Suprapubic skin (tissue), 4 donors: ENCODE measurements at regions not wholly inside any gene's neighbourhood (a gene's known extent, or its start where the extent isn't known, plus 50 kb on each side); places are given as distances from the start of the nearest gene placed in this dataset.

Experiments used
- DNase-seq, 2 donors: peaks; one replicate each; pipeline ENCODE4 v3.0.0-alpha.2; 2019; ENCODE audit warnings: low spot score in 2 of 2
- H3K27ac ChIP-seq: fragments of 200-600 bp; sonication (generic); one replicate; pipeline ENCODE4 v1.5.1; 2019
- H3K27me3 ChIP-seq: fragments of 200-600 bp; sonication (generic); one replicate; pipeline ENCODE4 v1.5.1; 2019
- H3K36me3 ChIP-seq: fragments of 200-600 bp; sonication (generic); one replicate; pipeline ENCODE4 v1.5.1; 2019
- H3K4me1 ChIP-seq: fragments of 200-600 bp; sonication (generic); one replicate; pipeline ENCODE4 v1.5.1; 2019
- H3K4me3 ChIP-seq: fragments of 200-600 bp; sonication (generic); one replicate; pipeline ENCODE4 v1.5.1; 2019; ENCODE audit warnings: mild to moderate bottlenecking
- H3K9me3 ChIP-seq: fragments of 200-600 bp; sonication (generic); one replicate; pipeline ENCODE4 v1.5.1; 2019
- EP300 ChIP-seq: sonication (generic); formaldehyde crosslinking; IDR thresholded peaks from one replicate; pipeline ENCODE4 v1.6.1; 2017; ENCODE audit warnings: antibody characterized with exemption
- POLR2A ChIP-seq, 2 donors: fragments of 450-650 bp; IDR thresholded peaks; one replicate each; pipeline ENCODE4 v1.6.1; 2017; ENCODE audit warnings: antibody characterized with exemption in 2 of 2, mild to moderate bottlenecking in 2 of 2, moderate library complexity in 2 of 2
- POLR2AphosphoS5 ChIP-seq, 3 donors: sonication (generic); formaldehyde crosslinking; IDR thresholded peaks; one replicate each; pipeline ENCODE4 v1.6.1; 2017; ENCODE audit warnings: antibody characterized with exemption in 3 of 3
- WGBS: methylation state at CpG from one replicate; pipeline ENCODE4 v1.1.5; 2018; 5-methylcytosine and 5-hydroxymethylcytosine counted together
- TF ChIP-seq, protein P1 (sequence below), 2 donors: fragments of 200-600 bp in 1 of 2; fragments of 450-650 bp in 1 of 2; sonication (generic) in 1 of 2; IDR thresholded peaks; one replicate each; pipeline ENCODE4 v1.5.1; 2016 to 2019; ENCODE audit warnings: antibody characterized with exemption in 2 of 2, mild to moderate bottlenecking in 1 of 2, moderate library complexity in 1 of 2

DNA sequence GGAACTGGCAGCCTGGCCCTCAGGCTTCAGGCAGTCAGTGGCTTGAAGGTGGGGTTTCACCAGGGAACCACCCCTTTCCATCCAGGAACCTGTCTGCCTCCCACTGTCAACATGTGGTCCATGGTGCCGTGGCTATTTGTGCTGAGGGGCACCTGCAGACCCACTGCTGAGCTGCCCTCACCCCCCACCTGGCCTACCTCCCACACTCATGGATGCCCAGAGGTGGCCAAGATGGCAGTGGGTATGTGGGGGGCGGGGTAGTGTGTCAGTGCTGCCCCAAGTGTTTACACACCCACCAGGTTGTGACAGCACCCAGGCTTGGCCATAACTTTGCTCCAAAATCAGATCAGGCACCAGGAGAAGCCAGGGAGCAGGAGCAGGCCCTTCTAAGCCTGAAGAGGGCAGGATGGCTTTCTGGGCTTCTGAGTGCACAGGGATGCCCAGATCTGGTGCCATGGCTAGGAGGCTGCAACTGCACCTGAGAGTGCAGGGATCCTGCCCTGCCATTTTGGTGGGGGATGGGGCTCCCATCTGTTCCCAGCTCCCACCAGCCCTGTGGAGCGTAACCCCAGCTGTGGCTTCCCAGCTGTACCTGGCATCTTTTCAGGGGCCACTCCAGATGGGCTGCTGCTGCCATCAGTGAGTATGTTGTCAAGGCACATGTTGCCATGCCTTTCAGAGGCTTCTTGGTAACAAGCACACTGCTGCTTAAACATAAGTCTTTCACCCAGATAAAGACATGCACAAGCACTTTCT, 263.9 kb downstream of the LRIG3 start:
- Histone ChIP-seq H3K36me3 (no peaks in the 10 kb centered on the region), H3K4me1 (no peaks in the 10 kb centered on the region), H3K27me3 (no peaks in the 10 kb centered on the region), H3K27ac (no peak overlapping the region), H3K4me3 (no peak overlapping the region), H3K9me3 (no peaks in the 10 kb centered on the region)
- TF ChIP-seq POLR2AphosphoS5 (IDR thresholded peaks at IDR 0.05) = no peak
- no peak for TF ChIP-seq POLR2A (IDR thresholded peaks at IDR 0.05)
- TF ChIP-seq, protein P1, sequence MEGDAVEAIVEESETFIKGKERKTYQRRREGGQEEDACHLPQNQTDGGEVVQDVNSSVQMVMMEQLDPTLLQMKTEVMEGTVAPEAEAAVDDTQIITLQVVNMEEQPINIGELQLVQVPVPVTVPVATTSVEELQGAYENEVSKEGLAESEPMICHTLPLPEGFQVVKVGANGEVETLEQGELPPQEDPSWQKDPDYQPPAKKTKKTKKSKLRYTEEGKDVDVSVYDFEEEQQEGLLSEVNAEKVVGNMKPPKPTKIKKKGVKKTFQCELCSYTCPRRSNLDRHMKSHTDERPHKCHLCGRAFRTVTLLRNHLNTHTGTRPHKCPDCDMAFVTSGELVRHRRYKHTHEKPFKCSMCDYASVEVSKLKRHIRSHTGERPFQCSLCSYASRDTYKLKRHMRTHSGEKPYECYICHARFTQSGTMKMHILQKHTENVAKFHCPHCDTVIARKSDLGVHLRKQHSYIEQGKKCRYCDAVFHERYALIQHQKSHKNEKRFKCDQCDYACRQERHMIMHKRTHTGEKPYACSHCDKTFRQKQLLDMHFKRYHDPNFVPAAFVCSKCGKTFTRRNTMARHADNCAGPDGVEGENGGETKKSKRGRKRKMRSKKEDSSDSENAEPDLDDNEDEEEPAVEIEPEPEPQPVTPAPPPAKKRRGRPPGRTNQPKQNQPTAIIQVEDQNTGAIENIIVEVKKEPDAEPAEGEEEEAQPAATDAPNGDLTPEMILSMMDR (IDR thresholded peaks at IDR 0.05) = no peak
- TF ChIP-seq EP300 = no peak
- DNase-seq = no peak
- 93% methylated on average over 3 of the region's 3 CpGs for WGBS

DNA sequence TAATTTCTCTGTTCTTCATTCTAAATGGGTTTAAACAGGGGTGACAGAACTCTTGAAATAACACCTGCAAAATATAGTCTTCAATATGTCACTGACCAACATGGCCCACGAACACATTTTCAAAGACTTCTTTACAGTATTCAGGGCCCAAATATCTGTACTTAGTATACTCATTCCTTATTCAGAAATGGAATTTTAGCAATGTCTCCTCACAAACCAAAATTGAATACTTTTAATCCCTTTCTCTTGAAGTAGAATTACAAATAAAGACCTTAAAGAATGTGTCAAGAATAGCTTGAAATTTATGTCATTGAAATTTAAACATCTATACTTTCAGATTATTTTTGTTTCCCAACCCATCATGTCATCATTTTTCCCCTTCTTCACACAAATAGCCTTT, 263.1 kb downstream of the LRIG3 start:
- Histone ChIP-seq H3K4me3 (no peak overlapping the region), H3K27me3 (no peaks in the 10 kb centered on the region), H3K9me3 (no peaks in the 10 kb centered on the region), H3K4me1 (no peaks in the 10 kb centered on the region), H3K27ac (no peak overlapping the region), H3K36me3 (no peaks in the 10 kb centered on the region)
- DNase-seq = no peak
- TF ChIP-seq, protein P1 (IDR thresholded peaks at IDR 0.05) = no peak
- TF ChIP-seq POLR2A (IDR thresholded peaks at IDR 0.05) (no peak), POLR2AphosphoS5 (IDR thresholded peaks at IDR 0.05) (no peak), EP300 (no peak)
- 74% methylated on average over 1 of the region's 1 CpG for WGBS

DNA sequence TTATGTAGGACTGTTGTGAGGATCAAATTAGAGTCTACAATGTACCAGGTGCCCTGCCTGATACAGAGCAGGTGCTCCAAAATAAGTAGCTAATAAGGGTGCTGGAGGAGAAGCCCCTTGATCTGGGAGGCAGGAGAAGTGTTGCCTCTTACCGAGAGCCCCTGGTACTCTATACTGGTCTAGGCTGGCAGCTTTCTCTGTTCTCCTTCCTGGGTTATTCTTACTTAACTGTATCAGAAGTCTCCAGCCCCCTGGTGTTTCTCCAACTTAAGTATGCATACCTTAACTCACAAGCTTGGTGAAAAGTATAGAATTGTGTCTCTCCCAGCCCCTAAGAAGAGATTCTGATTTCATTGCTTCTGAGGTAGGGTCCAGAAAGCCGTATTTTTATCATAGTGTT, 254.9 kb downstream of the LRIG3 start:
- Histone ChIP-seq H3K27ac (no peak overlapping the region), H3K9me3 (no peaks in the 10 kb centered on the region), H3K27me3 (no peaks in the 10 kb centered on the region), H3K4me3 (no peak overlapping the region), H3K4me1 (no peaks in the 10 kb centered on the region), H3K36me3 (no peaks in the 10 kb centered on the region)
- 94% methylated on average over 2 of the region's 2 CpGs for WGBS
- DNase-seq = no peak
- TF ChIP-seq POLR2A (IDR thresholded peaks at IDR 0.05) = no peak
- TF ChIP-seq, protein P1 (IDR thresholded peaks at IDR 0.05) = no peak
- no peak for TF ChIP-seq POLR2AphosphoS5 (IDR thresholded peaks at IDR 0.05)
- no peak for TF ChIP-seq EP300

DNA sequence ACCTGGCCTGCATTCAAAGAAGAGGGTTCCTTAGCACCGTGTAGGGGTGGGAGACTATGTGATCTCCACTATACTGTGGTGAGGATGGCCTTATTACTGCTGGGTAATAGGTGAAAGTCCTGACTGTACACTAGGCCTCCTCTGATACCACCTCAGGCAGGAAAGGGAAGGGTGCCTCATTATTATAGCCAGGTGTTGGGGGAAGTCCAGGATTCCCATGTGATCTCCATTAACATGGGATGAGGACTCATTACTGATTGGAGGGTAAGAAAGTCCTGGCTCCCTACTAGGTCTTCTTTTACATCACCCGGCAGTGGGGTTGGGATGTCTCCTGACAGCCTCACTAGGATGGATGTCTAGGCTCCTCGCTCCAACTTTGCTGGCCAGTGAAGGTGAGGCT, 252.1 kb downstream of the LRIG3 start:
- TF ChIP-seq POLR2A (IDR thresholded peaks at IDR 0.05) (no peak), EP300 (no peak), POLR2AphosphoS5 (IDR thresholded peaks at IDR 0.05) (no peak)
- TF ChIP-seq, protein P1 (IDR thresholded peaks at IDR 0.05) = no peak
- Histone ChIP-seq H3K4me1 (no peaks in the 10 kb centered on the region), H3K36me3 (no peaks in the 10 kb centered on the region), H3K9me3 (no peaks in the 10 kb centered on the region), H3K4me3 (no peak overlapping the region), H3K27me3 (no peaks in the 10 kb centered on the region), H3K27ac (no peak overlapping the region)
- WGBS = 72% methylated on average over 3 of the region's 3 CpGs
- no peak for DNase-seq

DNA sequence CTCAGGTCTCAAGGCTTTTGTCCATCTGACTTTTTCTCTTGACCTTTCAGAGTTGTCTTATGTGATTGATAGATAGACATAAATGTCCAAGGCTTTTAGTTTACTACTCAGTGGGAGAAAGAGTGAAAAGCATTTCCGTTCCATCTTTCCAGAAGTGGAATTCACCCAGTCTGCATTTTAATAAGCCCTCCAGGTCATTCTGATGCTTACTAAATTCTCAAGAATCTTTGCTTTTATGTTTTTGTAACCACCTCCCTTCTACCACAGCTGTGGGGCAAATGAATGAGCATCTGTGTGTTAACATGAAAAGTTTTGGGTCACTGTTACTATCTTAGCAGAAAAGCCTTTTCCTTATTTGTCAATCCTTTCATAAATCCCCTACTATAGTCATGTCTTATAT, 251.4 kb downstream of the LRIG3 start:
- no peak for DNase-seq
- H3K27me3 ChIP-seq = no peaks in the 10 kb centered on the region
- no peak overlapping the region for H3K27ac ChIP-seq
- no peak overlapping the region for H3K4me3 ChIP-seq
- WGBS = 61% methylated on average over 1 of the region's 1 CpG
- TF ChIP-seq POLR2AphosphoS5 (IDR thresholded peaks at IDR 0.05) = no peak
- no peaks in the 10 kb centered on the region for H3K9me3 ChIP-seq
- H3K36me3 ChIP-seq = no peaks in the 10 kb centered on the region
- H3K4me1 ChIP-seq = no peaks in the 10 kb centered on the region

DNA sequence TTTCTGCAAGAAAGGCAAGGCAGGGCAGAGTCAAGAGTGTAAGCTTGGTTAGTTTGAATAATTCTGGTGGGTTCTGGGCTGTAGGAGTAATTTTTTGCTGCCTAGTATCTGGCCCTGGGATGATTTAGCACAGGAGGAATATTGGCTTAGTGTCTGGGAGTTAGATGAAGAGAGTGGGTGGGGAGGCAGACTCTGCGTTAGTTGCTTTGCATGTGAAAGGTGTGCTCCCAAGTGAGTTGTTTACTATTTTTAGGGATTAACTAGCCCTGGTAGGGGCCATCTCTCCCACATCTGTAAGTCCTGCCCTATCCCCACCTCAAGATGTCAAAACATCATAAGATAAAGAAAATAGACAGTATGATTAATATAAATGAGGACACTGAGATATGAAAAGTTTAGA, 249.7 kb downstream of the LRIG3 start:
- TF ChIP-seq, protein P1 (IDR thresholded peaks at IDR 0.05) = no peak
- TF ChIP-seq POLR2AphosphoS5 (IDR thresholded peaks at IDR 0.05) = no peak
- TF ChIP-seq POLR2A (IDR thresholded peaks at IDR 0.05) = no peak
- TF ChIP-seq EP300 = no peak
- Histone ChIP-seq H3K36me3 (no peaks in the 10 kb centered on the region), H3K9me3 (no peaks in the 10 kb centered on the region), H3K27me3 (no peaks in the 10 kb centered on the region), H3K27ac (no peak overlapping the region), H3K4me3 (no peak overlapping the region), H3K4me1 (no peaks in the 10 kb centered on the region)
- 81% methylated on average over 1 of the region's 1 CpG for WGBS
- DNase-seq = no peak
